Keratinocyte (primary cell): ENCODE measurements at regions not wholly inside any gene's neighbourhood (a gene's known extent, or its start where the extent isn't known, plus 50 kb on each side); places are given as distances from the start of the nearest gene placed in this dataset.

Source experiments
- DNase-seq: peaks from one replicate; pipeline ENCODE4 v3.0.0-alpha.2; 2011; ENCODE audit warnings: low read depth, missing footprints, low spot score
- FAIRE-seq: peaks from 2 replicates; lab custom pipeline; 2011; peaks lifted over from hg19 to GRCh38; lab: Jason Lieb, UNC
- H2AFZ ChIP-seq: 2 replicates; pipeline ENCODE4 v1.6.0; 2012; ENCODE audit warnings: low read length, control low read depth, inconsistent platforms; ENCODE audit not compliant: control insufficient read depth
- H3K27ac ChIP-seq: 2 replicates; pipeline ENCODE4 v1.5.1; 2011; ENCODE audit warnings: low read length; ENCODE audit not compliant: control insufficient read depth, insufficient read depth
- H3K27me3 ChIP-seq: 3 replicates; pipeline ENCODE4 v1.6.0; 2011; ENCODE audit warnings: low read length; ENCODE audit not compliant: control insufficient read depth, insufficient read depth; ENCODE audit errors: extremely low read depth
- H3K36me3 ChIP-seq, 2 experiments: 2 replicates in 1 of 2; 3 replicates in 1 of 2; pipeline ENCODE4 v1.5.1; 2011; ENCODE audit warnings: low read length in 2 of 2, mild to moderate bottlenecking in 1 of 2; ENCODE audit not compliant: control insufficient read depth in 2 of 2, insufficient read depth in 2 of 2; ENCODE audit errors: extremely low read depth in 1 of 2
- H3K4me1 ChIP-seq: 3 replicates; pipeline ENCODE4 v1.5.1; 2011; ENCODE audit warnings: low read length; ENCODE audit not compliant: control insufficient read depth, insufficient read depth; ENCODE audit errors: extremely low read depth
- H3K4me2 ChIP-seq: 3 replicates; pipeline ENCODE4 v1.6.0; 2011; ENCODE audit warnings: low read depth, low read length; ENCODE audit not compliant: control insufficient read depth, insufficient read depth; ENCODE audit errors: extremely low read depth
- H3K4me3 ChIP-seq, 3 experiments: fragments of 200-600 bp in 1 of 3; sonication (generic) in 1 of 3; 2 replicates in 2 of 3; 3 replicates in 1 of 3; pipeline ENCODE4 v1.5.1; 2011 to 2016; ENCODE audit warnings: low read length in 3 of 3, mild to moderate bottlenecking in 3 of 3, control low read depth in 2 of 3, inconsistent platforms in 1 of 3, low read depth in 1 of 3, mixed read lengths in 1 of 3, mixed run types in 1 of 3, moderate library complexity in 1 of 3; ENCODE audit not compliant: control insufficient read depth in 2 of 3, insufficient read depth in 2 of 3; ENCODE audit errors: extremely low read depth in 1 of 3
- H3K79me2 ChIP-seq: 2 replicates; pipeline ENCODE4 v1.6.0; 2012; ENCODE audit warnings: low read length; ENCODE audit not compliant: control insufficient read depth, insufficient read depth
- H3K9ac ChIP-seq: 3 replicates; pipeline ENCODE4 v1.6.0; 2011; ENCODE audit warnings: low read length; ENCODE audit not compliant: control insufficient read depth, insufficient read depth; ENCODE audit errors: extremely low read depth
- H3K9me1 ChIP-seq: 3 replicates; pipeline ENCODE4 v1.6.0; 2011; ENCODE audit warnings: low read length; ENCODE audit not compliant: control insufficient read depth, insufficient read depth; ENCODE audit errors: extremely low read depth
- H3K9me3 ChIP-seq: 2 replicates; pipeline ENCODE4 v1.5.1; 2012; ENCODE audit warnings: low read depth, low read length; ENCODE audit not compliant: control insufficient read depth
- H4K20me1 ChIP-seq: 3 replicates; pipeline ENCODE4 v1.6.0; 2011; ENCODE audit warnings: low read length; ENCODE audit not compliant: control insufficient read depth, insufficient read depth; ENCODE audit errors: extremely low read depth
- EZH2 ChIP-seq: IDR thresholded peaks from one replicate; pipeline ENCODE4 v1.6.1; 2012; ENCODE audit warnings: inconsistent platforms, mild to moderate bottlenecking, low read length, moderate library complexity
- dilution Hi-C: fragments of 300-500 bp; cut with MboI; formaldehyde crosslinking; loops from one replicate; pipeline ENCODE4 v1.7.0; 2020; ENCODE audit warnings: low sequenced_read_pairs; ENCODE audit not compliant: extremely low pct_ligation_motif_present
- TF ChIP-seq, protein P1 (sequence below), 3 experiments: IDR thresholded peaks in 1 of 3; conservative IDR thresholded peaks in 1 of 3; optimal IDR thresholded peaks in 1 of 3; 2 replicates in 2 of 3; 3 replicates in 1 of 3; pipeline versions ENCODE3 to v1.5.1; 2011; ENCODE audit warnings: low read length in 3 of 3, mild to moderate bottlenecking in 3 of 3, moderate library complexity in 2 of 3, control low read depth in 1 of 3, inconsistent platforms in 1 of 3; ENCODE audit not compliant: insufficient read depth in 2 of 3; ENCODE audit errors: extremely low read depth in 1 of 3

DNA sequence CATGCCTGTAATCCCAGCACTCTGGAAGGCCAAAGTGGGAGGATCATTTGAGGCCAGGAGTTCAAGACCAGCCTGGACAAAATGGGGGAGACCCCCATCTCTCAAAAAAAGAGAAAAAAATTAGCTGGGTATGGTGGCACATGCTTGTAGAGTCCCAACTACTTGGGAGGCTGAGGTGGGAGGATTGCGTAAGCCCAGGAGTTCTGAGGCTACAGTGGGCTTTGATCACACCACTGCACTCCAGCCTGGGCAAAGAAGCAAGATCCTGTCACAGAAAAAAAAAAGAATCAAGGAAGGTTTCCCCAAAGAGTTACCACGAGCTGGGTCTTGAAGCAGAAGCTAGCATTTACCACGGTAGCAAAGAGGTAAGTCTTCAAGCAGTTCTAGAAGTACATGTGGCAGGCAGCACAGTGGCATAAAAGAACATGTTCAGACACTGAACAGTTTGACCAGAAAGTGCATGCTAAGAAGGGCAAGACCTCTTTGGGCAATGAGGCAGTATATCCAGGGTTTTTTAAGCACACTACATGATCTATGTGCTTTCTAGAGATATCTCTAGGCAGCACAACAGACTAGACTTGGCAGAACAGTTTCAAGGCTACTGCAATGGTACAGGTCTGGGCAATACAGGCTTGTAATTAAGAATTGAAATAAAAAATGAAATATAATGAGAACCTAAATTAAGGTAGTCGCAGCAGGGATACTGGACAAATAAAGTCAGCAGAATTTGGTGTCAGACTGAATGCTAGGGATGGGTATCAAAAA, 418.5 kb downstream of the SHQ1 start:
- peaks cover 83% of the 10 kb centered on the region for H3K79me2 ChIP-seq
- no peaks in the 10 kb centered on the region for H3K36me3 ChIP-seq
- TF ChIP-seq, protein P1, sequence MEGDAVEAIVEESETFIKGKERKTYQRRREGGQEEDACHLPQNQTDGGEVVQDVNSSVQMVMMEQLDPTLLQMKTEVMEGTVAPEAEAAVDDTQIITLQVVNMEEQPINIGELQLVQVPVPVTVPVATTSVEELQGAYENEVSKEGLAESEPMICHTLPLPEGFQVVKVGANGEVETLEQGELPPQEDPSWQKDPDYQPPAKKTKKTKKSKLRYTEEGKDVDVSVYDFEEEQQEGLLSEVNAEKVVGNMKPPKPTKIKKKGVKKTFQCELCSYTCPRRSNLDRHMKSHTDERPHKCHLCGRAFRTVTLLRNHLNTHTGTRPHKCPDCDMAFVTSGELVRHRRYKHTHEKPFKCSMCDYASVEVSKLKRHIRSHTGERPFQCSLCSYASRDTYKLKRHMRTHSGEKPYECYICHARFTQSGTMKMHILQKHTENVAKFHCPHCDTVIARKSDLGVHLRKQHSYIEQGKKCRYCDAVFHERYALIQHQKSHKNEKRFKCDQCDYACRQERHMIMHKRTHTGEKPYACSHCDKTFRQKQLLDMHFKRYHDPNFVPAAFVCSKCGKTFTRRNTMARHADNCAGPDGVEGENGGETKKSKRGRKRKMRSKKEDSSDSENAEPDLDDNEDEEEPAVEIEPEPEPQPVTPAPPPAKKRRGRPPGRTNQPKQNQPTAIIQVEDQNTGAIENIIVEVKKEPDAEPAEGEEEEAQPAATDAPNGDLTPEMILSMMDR (optimal IDR thresholded peaks at IDR 0.05 in 1 of 3, IDR thresholded peaks at IDR 0.05 in 1 of 3, conservative IDR thresholded peaks at IDR 0.05 in 1 of 3; ENCODE audit: extremely low read depth in 1 of 3, insufficient read depth in 2 of 3, low read length in 3 of 3), result no peak
- TF ChIP-seq EZH2, result no peak
- DNase-seq (no peak), FAIRE-seq (no peak)
- no peak overlapping the region for H3K27ac ChIP-seq
- no peaks in the 10 kb centered on the region for H3K27me3 ChIP-seq
- no peaks in the 10 kb centered on the region for H3K9me1 ChIP-seq
- H3K9ac ChIP-seq, result no peak overlapping the region
- H3K4me2 ChIP-seq, result no peak overlapping the region
- dilution Hi-C loops, result no loop called here
- no peaks in the 10 kb centered on the region for H3K4me1 ChIP-seq
- H2AFZ ChIP-seq, result no peak overlapping the region
- peaks cover 6% of the 10 kb centered on the region for H4K20me1 ChIP-seq
- H3K9me3 ChIP-seq, result no peaks in the 10 kb centered on the region
- no peak overlapping the region for H3K4me3 ChIP-seq

DNA sequence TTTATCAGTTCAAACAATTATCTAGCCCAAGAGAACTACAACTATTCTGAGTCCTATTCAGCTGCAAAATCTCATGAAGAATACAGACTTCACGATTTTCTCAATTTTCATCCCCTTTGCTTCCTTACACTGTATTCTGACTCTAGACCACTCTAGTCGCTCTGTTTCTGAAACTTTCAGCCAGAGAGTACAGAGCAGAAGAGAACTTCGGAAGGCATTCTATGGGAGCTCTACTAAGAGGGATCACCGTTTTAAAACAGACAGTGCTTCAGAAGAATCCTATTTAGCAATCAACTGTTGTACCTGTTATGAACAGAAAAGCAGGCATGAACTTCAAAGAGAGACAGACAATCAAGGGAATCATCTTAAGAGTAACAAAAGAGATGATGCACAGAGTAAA, 419.4 kb downstream of the SHQ1 start:
- H3K9me1 ChIP-seq, result no peaks in the 10 kb centered on the region
- no peak overlapping the region for H3K27ac ChIP-seq
- H3K4me1 ChIP-seq, result no peaks in the 10 kb centered on the region
- no peaks in the 10 kb centered on the region for H3K36me3 ChIP-seq
- H3K4me3 ChIP-seq, result no peak overlapping the region
- H3K79me2 ChIP-seq, result peaks cover 85% of the 10 kb centered on the region
- dilution Hi-C loops, result no loop called here
- H3K9ac ChIP-seq, result no peak overlapping the region
- TF ChIP-seq, protein P1 (optimal IDR thresholded peaks at IDR 0.05 in 1 of 3, IDR thresholded peaks at IDR 0.05 in 1 of 3, conservative IDR thresholded peaks at IDR 0.05 in 1 of 3; ENCODE audit: extremely low read depth in 1 of 3, insufficient read depth in 2 of 3, low read length in 3 of 3), result no peak
- TF ChIP-seq EZH2, result no peak
- DNase-seq, result no peak
- H3K4me2 ChIP-seq, result no peak overlapping the region
- H3K9me3 ChIP-seq, result no peaks in the 10 kb centered on the region
- H3K27me3 ChIP-seq, result no peaks in the 10 kb centered on the region
- peaks cover 6% of the 10 kb centered on the region for H4K20me1 ChIP-seq
- H2AFZ ChIP-seq, result no peak overlapping the region
- FAIRE-seq, result no peak
